IMR-90 (cell line): ENCODE measurements at regions not wholly inside any gene's neighbourhood (a gene's known extent, or its start where the extent isn't known, plus 50 kb on each side); places are given as distances from the start of the nearest gene placed in this dataset.

Source experiments
- ATAC-seq: fragments of 200-7000 bp; cut with Tn5 transposase; 2 replicates; pipeline ENCODE4 v1.9.1; 2020; ENCODE audit warnings: low read depth, mild to moderate bottlenecking, moderate library complexity
- BruUV-seq: library from RNA; stranded (reverse); fragments of 400-500 nt; replicated peaks from 2 replicates; lab custom pipeline; 2021; lab: Mats Ljungman, UMichigan
- CTCF ChIA-PET: fragments of 300-600 bp; formaldehyde crosslinking; extraction: SDS; loops from one replicate; lab custom pipeline; 2021; ENCODE audit warnings: antibody characterized with exemption; lab: Yijun Ruan, JAX
- POLR2A ChIA-PET: fragments of 300-600 bp; sonication (Branson Sonifier 250); formaldehyde crosslinking; loops from one replicate; lab custom pipeline; 2022; ENCODE audit warnings: antibody characterized with exemption; ENCODE audit not compliant: unreplicated experiment; lab: Charles Lee
- DNase-seq: peaks from one replicate; pipeline ENCODE4 v3.0.0; 2013
- H2AFZ ChIP-seq: replicated peaks from 2 replicates; pipeline ENCODE3; 2013; ENCODE audit warnings: low read length, mild to moderate bottlenecking; ENCODE audit not compliant: poor library complexity
- H2AK5ac ChIP-seq: 2 replicates; pipeline ENCODE4 v1.6.1; 2013; ENCODE audit warnings: low read depth, low read length, inconsistent platforms
- H2AK9ac ChIP-seq: replicated peaks from 2 replicates; pipeline ENCODE3; 2013; ENCODE audit warnings: mild to moderate bottlenecking, low read depth, low read length, moderate library complexity; ENCODE audit not compliant: poor library complexity
- H2BK120ac ChIP-seq: 2 replicates; pipeline ENCODE4 v1.6.1; 2013; ENCODE audit warnings: low read depth, low read length, inconsistent platforms
- H2BK15ac ChIP-seq: 3 replicates; pipeline ENCODE4 v1.6.1; 2013; ENCODE audit warnings: low read depth, low read length, inconsistent platforms
- H2BK20ac ChIP-seq: 2 replicates; pipeline ENCODE4 v1.6.1; 2013; ENCODE audit warnings: low read depth, mild to moderate bottlenecking, inconsistent platforms, low read length, moderate library complexity
- H2BK5ac ChIP-seq: 2 replicates; pipeline ENCODE4 v1.6.1; 2013; ENCODE audit warnings: mild to moderate bottlenecking, low read depth, low read length, inconsistent platforms; ENCODE audit not compliant: poor library complexity, severe bottlenecking
- H3K14ac ChIP-seq: replicated peaks from 2 replicates; pipeline ENCODE4 v1.6.1; 2013; ENCODE audit warnings: low read depth, low read length, inconsistent platforms
- H3K18ac ChIP-seq: 2 replicates; pipeline ENCODE4 v1.6.1; 2013; ENCODE audit warnings: low read depth, low read length, control low read depth
- H3K23ac ChIP-seq: 2 replicates; pipeline ENCODE4 v1.6.1; 2013; ENCODE audit warnings: low read depth, low read length, inconsistent platforms
- H3K27ac ChIP-seq: 2 replicates; pipeline ENCODE4 v1.5.1; 2013; ENCODE audit warnings: mild to moderate bottlenecking, control low read depth, low read length; ENCODE audit not compliant: insufficient read depth
- H3K27me3 ChIP-seq: 2 replicates; pipeline ENCODE4 v1.6.1; 2013; ENCODE audit warnings: low read length; ENCODE audit not compliant: control insufficient read depth, insufficient read depth
- H3K36me3 ChIP-seq: 2 replicates; pipeline ENCODE4 v1.6.1; 2013; ENCODE audit warnings: low read length, mixed read lengths; ENCODE audit not compliant: control insufficient read depth, insufficient read depth
- H3K4ac ChIP-seq: 2 replicates; pipeline ENCODE4 v1.6.1; 2013; ENCODE audit warnings: low read depth, low read length, inconsistent platforms
- H3K4me1 ChIP-seq: 2 replicates; pipeline ENCODE4 v1.6.1; 2013; ENCODE audit warnings: low read length, mixed read lengths; ENCODE audit not compliant: control insufficient read depth, insufficient read depth
- H3K4me2 ChIP-seq: 2 replicates; pipeline ENCODE4 v1.6.1; 2013; ENCODE audit warnings: low read depth, mild to moderate bottlenecking, control low read depth, low read length, moderate library complexity
- H3K4me3 ChIP-seq: 2 replicates; pipeline ENCODE4 v1.5.1; 2013; ENCODE audit warnings: low read depth, mild to moderate bottlenecking, control low read depth, low read length, moderate library complexity; ENCODE audit not compliant: insufficient read depth
- H3K56ac ChIP-seq: 2 replicates; pipeline ENCODE4 v1.6.1; 2013; ENCODE audit warnings: low read length, inconsistent platforms; ENCODE audit not compliant: insufficient read depth; ENCODE audit errors: extremely low read depth
- H3K79me1 ChIP-seq, 2 experiments: 2 replicates each; pipeline ENCODE4 v1.6.1; 2013; ENCODE audit warnings: low read length in 2 of 2, inconsistent platforms in 1 of 2, low read depth in 1 of 2
- H3K9ac ChIP-seq: 2 replicates; pipeline ENCODE4 v1.6.1; 2013; ENCODE audit warnings: low read depth, low read length, control low read depth
- H3K9me1 ChIP-seq: 2 replicates; pipeline ENCODE4 v1.6.1; 2013; ENCODE audit warnings: low read length, inconsistent platforms; ENCODE audit not compliant: insufficient read depth
- H3K9me3 ChIP-seq: 2 replicates; pipeline ENCODE4 v1.6.1; 2013; ENCODE audit warnings: low read length; ENCODE audit not compliant: control insufficient read depth, insufficient read depth
- H4K20me1 ChIP-seq: 2 replicates; pipeline ENCODE4 v1.6.1; 2013; ENCODE audit warnings: low read length, inconsistent platforms; ENCODE audit not compliant: insufficient read depth
- H4K5ac ChIP-seq: 2 replicates; pipeline ENCODE4 v1.6.1; 2013; ENCODE audit warnings: mild to moderate bottlenecking, low read depth, low read length, control low read depth
- H4K8ac ChIP-seq, 2 experiments: 2 replicates each; pipeline ENCODE4 v1.6.1; 2013; ENCODE audit warnings: low read depth in 2 of 2, low read length in 2 of 2, control low read depth in 1 of 2, inconsistent platforms in 1 of 2
- H4K91ac ChIP-seq: 2 replicates; pipeline ENCODE4 v1.6.1; 2013; ENCODE audit warnings: low read depth, low read length, inconsistent platforms; ENCODE audit not compliant: insufficient read depth
- BHLHE40 ChIP-seq: fragments of 150-350 bp; IDR thresholded peaks from 2 replicates; pipeline ENCODE4 v1.6.1; 2016; ENCODE audit warnings: mild to moderate bottlenecking, low read depth, low read length
- CHD1 ChIP-seq: IDR thresholded peaks from 2 replicates; pipeline ENCODE4 v1.6.1; 2012; ENCODE audit warnings: low read depth, low read length, improper control_type of control experiment
- CTCF ChIP-seq: conservative IDR thresholded peaks from 2 replicates; pipeline ENCODE4 v1.5.1; 2012; ENCODE audit warnings: mild to moderate bottlenecking, low read depth, low read length, improper control_type of control experiment
- ELK1 ChIP-seq: fragments of 150-350 bp; IDR thresholded peaks from 2 replicates; pipeline ENCODE4 v1.6.1; 2016; ENCODE audit warnings: low read depth, mild to moderate bottlenecking, low read length, moderate library complexity, borderline replicate concordance
- FOS ChIP-seq: fragments of 150-350 bp; IDR thresholded peaks from 2 replicates; pipeline ENCODE4 v1.6.1; 2016; ENCODE audit warnings: low read depth, low read length
- MXI1 ChIP-seq: IDR thresholded peaks from 2 replicates; pipeline ENCODE4 v1.6.1; 2012; ENCODE audit warnings: low read depth, mild to moderate bottlenecking, low read length, moderate library complexity, borderline replicate concordance
- NFE2L2 ChIP-seq: fragments of 150-350 bp; IDR thresholded peaks from 2 replicates; pipeline ENCODE4 v1.6.1; 2016; ENCODE audit warnings: low read depth, mild to moderate bottlenecking, low read length
- RAD21 ChIP-seq: IDR thresholded peaks from 2 replicates; pipeline ENCODE4 v1.6.1; 2012; ENCODE audit warnings: low read length, improper control_type of control experiment
- WGBS, 2 experiments: methylation state at CpG; one replicate each; pipeline versions ENCODE4 v1.1.5 to v1.1.7; 2013; ENCODE audit warnings: missing lambda C conversion rate in 2 of 2; ENCODE audit not compliant: insufficient read length in 1 of 2; ENCODE audit errors: extremely low coverage in 2 of 2; 5-methylcytosine and 5-hydroxymethylcytosine counted together
- dilution Hi-C: fragments of 300-500 bp; cut with HindIII; formaldehyde crosslinking; loops from one replicate; pipeline ENCODE4 v1.14.3; 2018; ENCODE audit warnings: low sequenced_read_pairs; ENCODE audit not compliant: unreplicated experiment
- in situ Hi-C: fragments of 300-500 bp; cut with MboI; formaldehyde crosslinking; loops from 3 replicates; pipeline ENCODE4 v1.14.3; 2019; ENCODE audit warnings: low sequenced_read_pairs, inconsistent platforms, mixed read lengths
- intact Hi-C: fragments of 100-400 bp; cut with micrococcal nuclease; formaldehyde crosslinking; loops from 2 replicates; pipeline ENCODE4 v1.10.0; 2022
- TF ChIP-seq, protein P1 (sequence below): fragments of 150-350 bp; IDR thresholded peaks from 2 replicates; pipeline ENCODE4 v1.6.1; 2017; ENCODE audit warnings: mild to moderate bottlenecking, antibody characterized with exemption, low read length, low read depth

- Histone ChIP-seq H3K14ac (no peak overlapping the region), H3K4me3 (no peak overlapping the region), H3K4me1 (no peaks in the 10 kb centered on the region), H2AK5ac (no peak overlapping the region), H3K36me3 (no peaks in the 10 kb centered on the region), H3K9me3 (no peaks in the 10 kb centered on the region), H3K9ac (no peak overlapping the region), H4K8ac (no peak overlapping the region), H4K91ac (no peak overlapping the region), H3K27ac (no peak overlapping the region), H2BK5ac (no peak overlapping the region), H2BK20ac (no peak overlapping the region), H3K79me1 (no peaks in the 10 kb centered on the region), H2BK15ac (no peak overlapping the region), H2AFZ (no peak overlapping the region), H2BK120ac (no peak overlapping the region), H4K5ac (no peak overlapping the region), H3K4me2 (no peak overlapping the region), H3K4ac (no peak overlapping the region), H3K18ac (no peak overlapping the region), H4K20me1 (no peaks in the 10 kb centered on the region), H3K56ac (no peak overlapping the region), H3K9me1 (no peaks in the 10 kb centered on the region), H3K23ac (no peak overlapping the region), H2AK9ac (no peak overlapping the region), H3K27me3 (no peaks in the 10 kb centered on the region)
- dilution Hi-C loops, result no loop called here
- intact Hi-C loops, result no loop called here
- ATAC-seq (no peak), DNase-seq (no peak)
- in situ Hi-C loops, result no loop called here
- CTCF ChIA-PET, result no interaction called here
- no peak for TF ChIP-seq FOS
- TF ChIP-seq NFE2L2, result no peak
- TF ChIP-seq, protein P1, sequence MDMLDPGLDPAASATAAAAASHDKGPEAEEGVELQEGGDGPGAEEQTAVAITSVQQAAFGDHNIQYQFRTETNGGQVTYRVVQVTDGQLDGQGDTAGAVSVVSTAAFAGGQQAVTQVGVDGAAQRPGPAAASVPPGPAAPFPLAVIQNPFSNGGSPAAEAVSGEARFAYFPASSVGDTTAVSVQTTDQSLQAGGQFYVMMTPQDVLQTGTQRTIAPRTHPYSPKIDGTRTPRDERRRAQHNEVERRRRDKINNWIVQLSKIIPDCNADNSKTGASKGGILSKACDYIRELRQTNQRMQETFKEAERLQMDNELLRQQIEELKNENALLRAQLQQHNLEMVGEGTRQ, result no peak
- TF ChIP-seq MXI1, result no peak
- TF ChIP-seq CTCF, result no peak
- TF ChIP-seq CHD1, result no peak
- TF ChIP-seq RAD21, result no peak
- TF ChIP-seq BHLHE40, result no peak
- TF ChIP-seq ELK1, result no peak
- no CpG with 5 or more reads among the region's 1 CpG for WGBS, 2 experiments
- no TSS peak for BruUV-seq
- POLR2A ChIA-PET, result no interaction called here
These were observed 334.6 kb upstream of the VRK2 start for GRCh38 chr2:57711991-57712390.
